Suprapubic skin (tissue), 4 donors: ENCODE measurements at regions not wholly inside any gene's neighbourhood (a gene's known extent, or its start where the extent isn't known, plus 50 kb on each side); places are given as distances from the start of the nearest gene placed in this dataset.

Source experiments
- EP300 ChIP-seq: sonication (generic); formaldehyde crosslinking; IDR thresholded peaks from one replicate; pipeline ENCODE4 v1.6.1; 2017; ENCODE audit warnings: antibody characterized with exemption
- POLR2AphosphoS5 ChIP-seq, 3 donors: sonication (generic); formaldehyde crosslinking; IDR thresholded peaks; one replicate each; pipeline ENCODE4 v1.6.1; 2017; ENCODE audit warnings: antibody characterized with exemption in 3 of 3

DNA sequence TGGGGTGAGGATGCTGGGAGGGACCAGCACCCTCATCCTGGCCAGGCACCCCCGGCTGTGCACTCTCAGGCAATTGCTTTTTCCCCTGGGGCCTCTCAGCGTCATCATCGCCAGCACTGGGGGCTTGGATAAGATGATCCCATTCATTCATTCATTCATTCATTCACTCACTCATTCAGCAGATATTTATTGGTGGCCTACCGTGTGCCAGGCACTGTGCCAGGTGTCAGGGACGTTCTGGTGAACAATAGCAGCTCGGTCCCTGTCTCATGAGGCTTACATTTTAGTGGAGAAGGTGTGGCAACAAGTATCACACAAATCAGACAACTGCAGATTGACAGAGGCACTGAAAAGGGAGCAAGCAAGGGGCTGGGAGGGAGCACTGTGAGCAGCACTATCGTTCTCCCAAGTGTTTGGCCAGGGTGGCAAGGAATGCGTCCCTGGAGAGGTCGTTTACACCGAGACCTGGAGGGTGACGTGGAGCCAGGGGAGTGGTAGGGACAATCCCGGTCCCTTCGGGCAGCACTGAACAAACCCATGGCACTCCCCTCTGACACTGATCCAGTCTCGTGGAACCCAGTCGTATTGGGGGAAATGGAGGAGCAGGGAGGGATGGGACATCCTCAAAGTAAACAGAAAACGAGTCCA is 124.1 kb downstream of the PAPOLA start:
- TF ChIP-seq POLR2AphosphoS5 (IDR thresholded peaks at IDR 0.05) (no peak), EP300 (no peak)
